GM23248 (cell line): ENCODE measurements at regions not wholly inside any gene's neighbourhood (a gene's known extent, or its start where the extent isn't known, plus 50 kb on each side); places are given as distances from the start of the nearest gene placed in this dataset.

ENCODE experiments used
- DNase-seq: peaks from one replicate; pipeline ENCODE4 v3.0.0-alpha.2; 2015
- H2AFZ ChIP-seq: fragments of 200-600 bp; sonication (generic); 2 replicates; pipeline ENCODE4 v1.6.1; 2016; ENCODE audit warnings: antibody characterized with exemption
- H3F3A ChIP-seq: fragments of 200-600 bp; sonication (generic); 2 replicates; pipeline ENCODE4 v1.6.1; 2016; ENCODE audit warnings: mild to moderate bottlenecking, antibody characterized with exemption, mixed run types; ENCODE audit not compliant: insufficient read depth
- H3K27ac ChIP-seq: fragments of 200-600 bp; sonication (generic); 2 replicates; pipeline ENCODE4 v1.5.1; 2016; ENCODE audit warnings: mild to moderate bottlenecking
- H3K27me3 ChIP-seq: fragments of 200-600 bp; sonication (generic); replicated peaks from 2 replicates; pipeline ENCODE4 v1.6.1; 2016; ENCODE audit warnings: mild to moderate bottlenecking; ENCODE audit not compliant: insufficient read depth
- H3K36me3 ChIP-seq: fragments of 200-600 bp; sonication (generic); 2 replicates; pipeline ENCODE4 v1.6.1; 2016; ENCODE audit warnings: low read depth, mild to moderate bottlenecking
- H3K4me1 ChIP-seq: fragments of 200-600 bp; sonication (generic); 2 replicates; pipeline ENCODE4 v1.6.1; 2016; ENCODE audit warnings: mild to moderate bottlenecking; ENCODE audit not compliant: insufficient read depth
- H3K4me2 ChIP-seq: fragments of 200-600 bp; sonication (generic); one replicate; pipeline ENCODE4 v1.6.1; 2016; ENCODE audit warnings: mild to moderate bottlenecking; ENCODE audit not compliant: unreplicated experiment
- H3K4me3 ChIP-seq: fragments of 200-600 bp; sonication (generic); 2 replicates; pipeline ENCODE4 v1.5.1; 2016; ENCODE audit warnings: mild to moderate bottlenecking
- H3K79me2 ChIP-seq: fragments of 200-600 bp; sonication (generic); 2 replicates; pipeline ENCODE4 v1.6.1; 2016; ENCODE audit warnings: mild to moderate bottlenecking; ENCODE audit not compliant: insufficient read depth
- H3K9ac ChIP-seq: fragments of 200-600 bp; sonication (generic); 2 replicates; pipeline ENCODE4 v1.6.1; 2016; ENCODE audit warnings: mild to moderate bottlenecking
- H3K9me2 ChIP-seq: fragments of 200-600 bp; sonication (generic); 2 replicates; pipeline ENCODE4 v1.6.1; 2016; ENCODE audit warnings: mixed run types, mild to moderate bottlenecking, moderate library complexity; ENCODE audit not compliant: insufficient read depth
- H3K9me3 ChIP-seq: fragments of 200-600 bp; sonication (generic); one replicate; pipeline ENCODE4 v1.6.1; 2017; ENCODE audit warnings: low read depth
- H4K20me1 ChIP-seq: fragments of 200-600 bp; sonication (generic); 2 replicates; pipeline ENCODE4 v1.6.0; 2016; ENCODE audit not compliant: insufficient read depth
- EZH2 ChIP-seq: fragments of 200-600 bp; sonication (generic); IDR thresholded peaks from 2 replicates; pipeline ENCODE4 v1.6.1; 2018; ENCODE audit warnings: antibody characterized with exemption, mild to moderate bottlenecking; ENCODE audit not compliant: insufficient read depth, poor library complexity, severe bottlenecking
- EZH2phosphoT487 ChIP-seq: fragments of 200-600 bp; sonication (generic); IDR thresholded peaks from 2 replicates; pipeline ENCODE4 v1.6.1; 2018; ENCODE audit warnings: antibody characterized with exemption, moderate library complexity, mild to moderate bottlenecking, low read depth; ENCODE audit not compliant: insufficient read depth
- WGBS, 2 experiments: methylation state at CpG; one replicate each; pipeline ENCODE4 v1.1.6; 2015 to 2017; ENCODE audit warnings: low lambda C conversion rate in 2 of 2, low coverage in 1 of 2; ENCODE audit errors: missing lambda C conversion rate in 2 of 2; 5-methylcytosine and 5-hydroxymethylcytosine counted together
- in situ Hi-C: fragments of 300-500 bp; cut with MboI; formaldehyde crosslinking; loops from 2 replicates; pipeline ENCODE4 v1.15.0; 2020

GRCh38 chr6:9627916-9628315, 787.0 kb downstream of the TFAP2A start:
- WGBS, 2 experiments: 18 to 22% methylated on average over 3 of the region's 3 CpGs
- Histone ChIP-seq H3F3A (peaks cover 19% of the 10 kb centered on the region), H3K9me3 (no peaks in the 10 kb centered on the region), H3K9me2 (no peaks in the 10 kb centered on the region), H3K4me2 (no peak overlapping the region), H3K79me2 (no peaks in the 10 kb centered on the region), H4K20me1 (no peaks in the 10 kb centered on the region), H2AFZ (no peak overlapping the region), H3K27me3 (no peaks in the 10 kb centered on the region), H3K4me3 (no peak overlapping the region), H3K36me3 (0 out of 2 replicates have a peak, but pooled peaks cover 6% of the 10 kb centered on the region), H3K4me1 (peaks cover 14% of the 10 kb centered on the region), H3K27ac (no peak overlapping the region), H3K9ac (no peak overlapping the region)
- no peak for TF ChIP-seq EZH2phosphoT487
- TF ChIP-seq EZH2: no peak
- no peak for DNase-seq
- in situ Hi-C loops: no loop called here

- TF ChIP-seq EZH2: no peak
- in situ Hi-C loops: no loop called here
- peak; percentile 82 for DNase-seq
- Histone ChIP-seq H3K79me2 (no peaks in the 10 kb centered on the region), H2AFZ (peak overlapping the region; percentile 52), H3K27me3 (no peaks in the 10 kb centered on the region), H3K4me3 (0 out of 2 replicates have a peak overlapping the region, but pooled peaks have one; percentile 22), H3K9me2 (no peaks in the 10 kb centered on the region), H3K27ac (peak overlapping the region; percentile 91), H4K20me1 (no peaks in the 10 kb centered on the region), H3K9me3 (no peaks in the 10 kb centered on the region), H3K4me2 (no peak overlapping the region), H3K9ac (peak overlapping the region; percentile 58), H3K4me1 (peaks cover 42% of the 10 kb centered on the region), H3K36me3 (0 out of 2 replicates have a peak, but pooled peaks cover 6% of the 10 kb centered on the region), H3F3A (peaks cover 33% of the 10 kb centered on the region)
- WGBS, 2 experiments: 15 to 26% methylated on average over 3 of the region's 3 CpGs
Measured at GRCh38 chr6:9623985-9624384, 790.9 kb downstream of the TFAP2A start.

DNA sequence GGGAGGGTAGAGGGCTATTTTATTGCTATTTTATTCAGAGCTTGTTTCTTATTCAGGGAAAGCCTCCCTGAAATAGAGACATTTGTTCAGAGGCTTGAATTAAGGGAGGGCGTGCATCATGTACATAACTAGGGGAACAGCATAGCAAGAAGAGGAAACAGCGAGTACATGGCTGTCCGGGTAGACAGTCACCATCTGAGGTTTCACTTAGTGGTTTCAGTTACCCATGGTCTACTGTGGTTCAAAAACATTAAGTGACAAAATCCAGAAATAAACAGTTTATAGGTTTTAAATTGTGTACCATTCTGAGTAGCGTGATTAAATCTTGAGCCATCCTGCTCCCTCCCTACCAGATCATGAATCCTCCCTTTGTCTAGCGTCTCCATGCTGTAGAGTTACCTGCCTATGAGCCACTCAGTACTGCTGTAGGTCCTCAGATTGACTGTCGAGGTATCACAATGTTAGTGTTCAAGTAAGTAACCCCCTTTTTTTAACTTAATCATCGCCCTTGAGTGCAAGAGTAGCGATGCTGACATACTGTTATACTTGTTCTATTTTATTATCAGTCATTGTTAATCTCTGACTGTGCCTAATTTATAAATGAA, 791.5 kb downstream of the TFAP2A start:
- Histone ChIP-seq H3K9me3 (no peaks in the 10 kb centered on the region), H3K9ac (peak overlapping the region; percentile 58), H3K4me3 (0 out of 2 replicates have a peak overlapping the region, but pooled peaks have one; percentile 22), H3F3A (peaks cover 33% of the 10 kb centered on the region), H3K9me2 (no peaks in the 10 kb centered on the region), H3K27me3 (no peaks in the 10 kb centered on the region), H2AFZ (peak overlapping the region; percentile 52), H4K20me1 (no peaks in the 10 kb centered on the region), H3K4me2 (no peak overlapping the region), H3K4me1 (peaks cover 42% of the 10 kb centered on the region), H3K79me2 (no peaks in the 10 kb centered on the region), H3K36me3 (0 out of 2 replicates have a peak, but pooled peaks cover 6% of the 10 kb centered on the region), H3K27ac (peak overlapping the region; percentile 91)
- WGBS, 2 experiments: 44 to 48% methylated on average over 8 of the region's 8 CpGs
- TF ChIP-seq EZH2: no peak
- no peak for TF ChIP-seq EZH2phosphoT487
- in situ Hi-C loops: no loop called here
- peak; percentile 17 for DNase-seq

GRCh38 chr6:9621276-9621675, 793.6 kb downstream of the TFAP2A start:
- H2AFZ ChIP-seq: peak overlapping the region; percentile 6; the same call in 1 of the 2 replicates
- in situ Hi-C loops: no loop called here
- no peaks in the 10 kb centered on the region for H3K27me3 ChIP-seq
- no peak overlapping the region for H3K4me2 ChIP-seq
- peak overlapping the region; percentile 91 for H3K27ac ChIP-seq
- H4K20me1 ChIP-seq: no peaks in the 10 kb centered on the region
- DNase-seq: peak; percentile 85
- H3K36me3 ChIP-seq: 0 out of 2 replicates have a peak, but pooled peaks cover 5% of the 10 kb centered on the region
- no peaks in the 10 kb centered on the region for H3K79me2 ChIP-seq
- no peak for TF ChIP-seq EZH2
- TF ChIP-seq EZH2phosphoT487: no peak
- no peaks in the 10 kb centered on the region for H3K9me3 ChIP-seq
- H3F3A ChIP-seq: peaks cover 33% of the 10 kb centered on the region
- no peak overlapping the region for H3K4me3 ChIP-seq
- 21 to 27% methylated on average over 3 of the region's 3 CpGs for WGBS, 2 experiments
- no peaks in the 10 kb centered on the region for H3K9me2 ChIP-seq
- peak overlapping the region; percentile 54 for H3K9ac ChIP-seq
- peaks cover 42% of the 10 kb centered on the region for H3K4me1 ChIP-seq

DNA sequence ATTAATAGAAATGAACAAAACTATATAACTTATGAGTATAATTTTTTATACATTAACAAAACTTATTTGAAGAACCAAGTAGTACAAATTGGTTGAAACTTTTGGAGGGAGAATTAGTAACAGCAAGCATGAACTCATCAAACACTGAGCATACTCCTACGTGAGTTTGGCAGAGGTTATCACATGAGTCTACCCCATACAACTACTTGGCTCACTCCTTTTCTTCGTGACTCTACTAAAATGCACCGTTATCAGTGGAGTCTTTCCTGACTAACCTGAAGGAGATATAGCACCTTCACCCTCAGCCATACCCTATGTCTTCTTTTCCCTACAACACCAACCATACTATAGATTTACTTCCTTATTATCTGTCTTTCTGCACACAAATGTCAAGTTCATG, 794.2 kb downstream of the TFAP2A start:
- H2AFZ ChIP-seq: peak overlapping the region; percentile 50; the same call in 1 of the 2 replicates
- H4K20me1 ChIP-seq: no peaks in the 10 kb centered on the region
- no peak overlapping the region for H3K4me3 ChIP-seq
- no peak for TF ChIP-seq EZH2
- no peak for TF ChIP-seq EZH2phosphoT487
- H3F3A ChIP-seq: peaks cover 33% of the 10 kb centered on the region
- peak overlapping the region; percentile 54 for H3K9ac ChIP-seq
- no peaks in the 10 kb centered on the region for H3K36me3 ChIP-seq
- no peaks in the 10 kb centered on the region for H3K27me3 ChIP-seq
- WGBS, 2 experiments: 56 to 64% methylated on average over 3 of the region's 3 CpGs
- DNase-seq: no peak
- in situ Hi-C loops: no loop called here
- H3K4me2 ChIP-seq: no peak overlapping the region
- peak overlapping the region; percentile 91 for H3K27ac ChIP-seq
- no peaks in the 10 kb centered on the region for H3K9me2 ChIP-seq
- H3K79me2 ChIP-seq: no peaks in the 10 kb centered on the region
- no peaks in the 10 kb centered on the region for H3K9me3 ChIP-seq
- peaks cover 42% of the 10 kb centered on the region for H3K4me1 ChIP-seq
